ENCODE measurements at regions not wholly inside any gene's neighbourhood (a gene's known extent, or its start where the extent isn't known, plus 50 kb on each side); places are given as distances from the start of the nearest gene placed in this dataset.

DNA sequence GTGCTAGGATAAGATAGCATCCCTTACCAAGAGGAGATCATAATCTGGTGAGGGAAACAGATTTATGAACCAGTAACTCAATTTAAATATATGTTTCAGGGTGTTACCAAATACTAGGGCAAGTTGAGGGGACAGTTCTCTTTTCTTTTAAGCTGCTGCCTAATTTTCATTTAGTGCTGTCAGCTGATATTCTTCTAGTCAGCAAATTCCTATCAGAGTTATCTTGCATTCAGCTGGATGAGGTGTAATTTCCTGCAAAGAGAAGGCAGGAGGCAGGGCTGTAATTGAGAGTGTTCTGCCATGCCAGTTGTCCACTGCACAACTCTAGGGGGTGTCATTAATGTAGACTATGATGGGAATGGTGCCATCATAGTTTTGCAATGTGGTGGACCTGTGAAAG lies 141.3 kb upstream of the LHCGR start:
- no peaks in the 10 kb centered on the region for H3K9me3 Mint-ChIP-seq
- Histone ChIP-seq H3K4me3 (no peak overlapping the region), H3K4me2 (no peak overlapping the region), H3K4me1 (peaks cover 17% of the 10 kb centered on the region), H3K9ac (no peak overlapping the region), H3K27me3 (no peaks in the 10 kb centered on the region), H3K27ac (no peak overlapping the region), H3K79me2 (ENCODE audit: low read depth) (no peaks in the 10 kb centered on the region), H4K20me1 (ENCODE audit: low read depth) (no peaks in the 10 kb centered on the region), H3K36me3 (no peaks in the 10 kb centered on the region), H3K9me3 (ENCODE audit: low read depth) (no peaks in the 10 kb centered on the region), H2AFZ (replicated peaks) (no peak overlapping the region), H3F3A (ENCODE audit: low read depth) (no peaks in the 10 kb centered on the region)
- H3K4me1 Mint-ChIP-seq, result peaks cover 23% of the 10 kb centered on the region
- TF ChIP-seq EZH2phosphoT487 (IDR thresholded peaks at IDR 0.05) (no peak), EZH2 (IDR thresholded peaks at IDR 0.05) (no peak)
- TF ChIP-seq, protein P1, sequence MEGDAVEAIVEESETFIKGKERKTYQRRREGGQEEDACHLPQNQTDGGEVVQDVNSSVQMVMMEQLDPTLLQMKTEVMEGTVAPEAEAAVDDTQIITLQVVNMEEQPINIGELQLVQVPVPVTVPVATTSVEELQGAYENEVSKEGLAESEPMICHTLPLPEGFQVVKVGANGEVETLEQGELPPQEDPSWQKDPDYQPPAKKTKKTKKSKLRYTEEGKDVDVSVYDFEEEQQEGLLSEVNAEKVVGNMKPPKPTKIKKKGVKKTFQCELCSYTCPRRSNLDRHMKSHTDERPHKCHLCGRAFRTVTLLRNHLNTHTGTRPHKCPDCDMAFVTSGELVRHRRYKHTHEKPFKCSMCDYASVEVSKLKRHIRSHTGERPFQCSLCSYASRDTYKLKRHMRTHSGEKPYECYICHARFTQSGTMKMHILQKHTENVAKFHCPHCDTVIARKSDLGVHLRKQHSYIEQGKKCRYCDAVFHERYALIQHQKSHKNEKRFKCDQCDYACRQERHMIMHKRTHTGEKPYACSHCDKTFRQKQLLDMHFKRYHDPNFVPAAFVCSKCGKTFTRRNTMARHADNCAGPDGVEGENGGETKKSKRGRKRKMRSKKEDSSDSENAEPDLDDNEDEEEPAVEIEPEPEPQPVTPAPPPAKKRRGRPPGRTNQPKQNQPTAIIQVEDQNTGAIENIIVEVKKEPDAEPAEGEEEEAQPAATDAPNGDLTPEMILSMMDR (IDR thresholded peaks at IDR 0.05), result no peak
- H3K4me3 Mint-ChIP-seq, result no peak overlapping the region
- peaks cover 2% of the 10 kb centered on the region for H3K36me3 Mint-ChIP-seq
- DNase-seq (ENCODE audit: low spot score), result no peak
- H3K27ac Mint-ChIP-seq, result no peak overlapping the region
- peaks cover 6% of the 10 kb centered on the region for H3K27me3 Mint-ChIP-seq (ENCODE audit: insufficient read depth, low read depth)

DNA sequence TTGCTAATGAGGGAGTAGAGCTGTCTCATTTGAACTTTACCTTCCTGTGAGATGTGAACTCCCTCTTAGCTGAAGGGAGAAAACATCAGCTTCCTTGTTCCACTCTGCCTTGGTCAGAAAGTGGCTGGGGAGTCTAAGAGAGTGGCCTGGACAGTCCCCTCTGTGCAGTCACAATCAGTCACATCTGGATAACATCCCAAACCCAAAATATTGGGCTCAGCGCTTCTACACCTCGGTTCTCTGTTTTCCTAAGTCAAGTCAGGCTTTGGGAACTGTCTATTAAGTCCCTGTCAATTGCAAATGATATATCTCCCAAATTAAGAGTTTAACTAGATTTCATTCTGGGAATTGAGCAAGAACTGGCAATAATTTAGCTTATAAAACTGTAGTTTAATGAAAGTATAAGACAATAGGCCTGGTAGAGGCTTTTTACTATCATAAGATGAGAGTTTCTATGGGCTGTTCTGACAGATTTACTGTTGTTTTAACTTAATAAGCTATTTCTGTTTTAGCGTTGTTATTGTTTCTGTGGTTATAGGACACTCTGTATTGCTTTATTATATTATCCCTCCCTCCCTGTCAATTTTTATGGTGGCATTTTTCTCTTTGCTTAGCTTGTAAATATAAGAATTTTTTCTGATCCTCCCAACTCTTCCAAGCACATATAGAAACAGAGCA lies 135.1 kb upstream of the LHCGR start:
- Mint-ChIP-seq H3K4me3 (no peak overlapping the region), H3K4me1 (peaks cover 5% of the 10 kb centered on the region), H3K9me3 (peaks cover 1% of the 10 kb centered on the region), H3K27ac (no peak overlapping the region), H3K27me3 (ENCODE audit: insufficient read depth, low read depth) (peaks cover 2% of the 10 kb centered on the region), H3K36me3 (no peaks in the 10 kb centered on the region)
- DNase-seq (ENCODE audit: low spot score), result no peak
- Histone ChIP-seq H2AFZ (replicated peaks) (no peak overlapping the region), H4K20me1 (ENCODE audit: low read depth) (no peaks in the 10 kb centered on the region), H3K9ac (no peak overlapping the region), H3K4me1 (peaks cover 13% of the 10 kb centered on the region), H3K4me3 (no peak overlapping the region), H3F3A (ENCODE audit: low read depth) (no peaks in the 10 kb centered on the region), H3K36me3 (no peaks in the 10 kb centered on the region), H3K79me2 (ENCODE audit: low read depth) (no peaks in the 10 kb centered on the region), H3K9me3 (ENCODE audit: low read depth) (no peaks in the 10 kb centered on the region), H3K4me2 (no peak overlapping the region), H3K27me3 (no peaks in the 10 kb centered on the region), H3K27ac (no peak overlapping the region)
- TF ChIP-seq, protein P1 (IDR thresholded peaks at IDR 0.05), result no peak
- TF ChIP-seq EZH2 (IDR thresholded peaks at IDR 0.05), result no peak
- TF ChIP-seq EZH2phosphoT487 (IDR thresholded peaks at IDR 0.05), result no peak

DNA sequence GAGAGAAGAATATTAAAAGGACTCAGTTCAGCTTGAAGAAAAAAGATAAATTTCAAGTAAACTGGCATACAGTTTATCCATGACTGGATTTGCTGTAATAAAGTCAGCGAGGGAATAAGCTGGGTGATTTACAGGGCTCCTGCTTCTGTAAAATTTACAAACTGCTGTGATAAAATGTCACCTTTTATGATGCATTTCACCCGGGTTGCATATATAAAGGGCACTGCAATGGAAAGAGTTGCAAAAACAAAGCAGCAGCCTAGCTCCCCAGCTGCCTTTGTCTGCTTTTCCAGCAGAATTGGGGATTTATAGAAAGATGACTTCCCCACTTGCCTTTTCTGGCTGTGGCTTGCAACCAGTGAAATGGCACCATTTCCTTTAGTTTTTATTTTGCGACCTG lies 132.5 kb upstream of the LHCGR start:
- H3K27ac ChIP-seq, result no peak overlapping the region
- no peak overlapping the region for H3K9ac ChIP-seq

More for the DNA sequence above, 132.5 kb upstream of the LHCGR start:
- no peaks in the 10 kb centered on the region for H3K27me3 Mint-ChIP-seq (ENCODE audit: insufficient read depth, low read depth)
- H3K4me3 Mint-ChIP-seq, result no peak overlapping the region
- Histone ChIP-seq H3K27me3 (no peaks in the 10 kb centered on the region), H3K4me2 (no peak overlapping the region), H3K9me3 (ENCODE audit: low read depth) (no peaks in the 10 kb centered on the region), H3K4me3 (no peak overlapping the region), H3F3A (ENCODE audit: low read depth) (no peaks in the 10 kb centered on the region), H3K4me1 (peaks cover 13% of the 10 kb centered on the region), H2AFZ (replicated peaks) (no peak overlapping the region), H3K36me3 (no peaks in the 10 kb centered on the region), H4K20me1 (ENCODE audit: low read depth) (no peaks in the 10 kb centered on the region), H3K79me2 (ENCODE audit: low read depth) (no peaks in the 10 kb centered on the region)
- H3K36me3 Mint-ChIP-seq, result no peaks in the 10 kb centered on the region
- peaks cover 5% of the 10 kb centered on the region for H3K4me1 Mint-ChIP-seq
- no peak overlapping the region for H3K27ac Mint-ChIP-seq
- DNase-seq (ENCODE audit: low spot score), result no peak
- H3K9me3 Mint-ChIP-seq, result peaks cover 4% of the 10 kb centered on the region
- no peak for TF ChIP-seq EZH2 (IDR thresholded peaks at IDR 0.05)
- no peak for TF ChIP-seq EZH2phosphoT487 (IDR thresholded peaks at IDR 0.05)
- TF ChIP-seq, protein P1 (IDR thresholded peaks at IDR 0.05), result no peak

Data from neural progenitor cell (in vitro differentiated cells).